OCI-LY3 (cell line): ENCODE measurements at regions not wholly inside any gene's neighbourhood (a gene's known extent, or its start where the extent isn't known, plus 50 kb on each side); places are given as distances from the start of the nearest gene placed in this dataset.

ENCODE experiments used
- EZH2phosphoT487 ChIP-seq: fragments of 200-600 bp; shearing (Covaris generic); IDR thresholded peaks from 2 replicates; pipeline ENCODE4 v1.6.1; 2018; ENCODE audit warnings: antibody characterized with exemption, mixed run types, low read depth
- TF ChIP-seq, protein P1 (sequence below): fragments of 200-600, 300-600 bp; sonication (generic); IDR thresholded peaks from 2 replicates; pipeline ENCODE4 v1.5.1; 2014; ENCODE audit warnings: antibody characterized with exemption, low read length, low read depth

DNA sequence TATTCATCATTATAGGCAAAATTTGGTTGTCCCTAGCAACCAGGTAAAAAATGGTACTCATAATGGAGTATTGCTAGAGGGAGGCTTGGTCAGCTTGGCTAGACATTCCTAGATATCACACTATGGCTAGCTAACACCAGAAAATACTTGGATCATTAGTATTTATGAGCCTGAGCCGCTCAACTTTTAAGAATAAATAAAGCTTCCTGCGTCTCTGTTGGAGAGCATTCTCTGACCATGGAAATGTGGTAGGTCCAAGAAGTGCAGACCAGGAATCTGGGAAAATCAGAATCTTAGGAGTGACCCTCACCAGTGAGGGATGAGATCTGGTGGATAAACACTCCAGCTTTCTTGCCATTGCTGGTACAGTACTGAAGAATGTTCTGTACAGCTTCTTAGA, 157.6 kb upstream of the AGR3 start:
- TF ChIP-seq, protein P1, sequence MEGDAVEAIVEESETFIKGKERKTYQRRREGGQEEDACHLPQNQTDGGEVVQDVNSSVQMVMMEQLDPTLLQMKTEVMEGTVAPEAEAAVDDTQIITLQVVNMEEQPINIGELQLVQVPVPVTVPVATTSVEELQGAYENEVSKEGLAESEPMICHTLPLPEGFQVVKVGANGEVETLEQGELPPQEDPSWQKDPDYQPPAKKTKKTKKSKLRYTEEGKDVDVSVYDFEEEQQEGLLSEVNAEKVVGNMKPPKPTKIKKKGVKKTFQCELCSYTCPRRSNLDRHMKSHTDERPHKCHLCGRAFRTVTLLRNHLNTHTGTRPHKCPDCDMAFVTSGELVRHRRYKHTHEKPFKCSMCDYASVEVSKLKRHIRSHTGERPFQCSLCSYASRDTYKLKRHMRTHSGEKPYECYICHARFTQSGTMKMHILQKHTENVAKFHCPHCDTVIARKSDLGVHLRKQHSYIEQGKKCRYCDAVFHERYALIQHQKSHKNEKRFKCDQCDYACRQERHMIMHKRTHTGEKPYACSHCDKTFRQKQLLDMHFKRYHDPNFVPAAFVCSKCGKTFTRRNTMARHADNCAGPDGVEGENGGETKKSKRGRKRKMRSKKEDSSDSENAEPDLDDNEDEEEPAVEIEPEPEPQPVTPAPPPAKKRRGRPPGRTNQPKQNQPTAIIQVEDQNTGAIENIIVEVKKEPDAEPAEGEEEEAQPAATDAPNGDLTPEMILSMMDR: no peak
- TF ChIP-seq EZH2phosphoT487: no peak
